Thoracic aorta (tissue), 2 donors: ENCODE measurements at regions not wholly inside any gene's neighbourhood (a gene's known extent, or its start where the extent isn't known, plus 50 kb on each side); places are given as distances from the start of the nearest gene placed in this dataset.

Source experiments
- ATAC-seq: fragments of 150-250 bp; one replicate; pipeline ENCODE4 v1.8.0; 2017; ENCODE audit warnings: low read depth; ENCODE audit not compliant: insufficient number of reproducible peaks, low FRiP score
- DNase-seq: peaks from one replicate; pipeline ENCODE4 v3.0.0-alpha.2; 2020; ENCODE audit warnings: low spot score
- H3K27ac ChIP-seq, 2 donors: fragments of 200-600 bp; sonication (generic); 1 replicate in 1 of 2; 2 replicates in 1 of 2; pipeline ENCODE4 v1.5.1; 2016; ENCODE audit warnings: mild to moderate bottlenecking in 2 of 2, moderate library complexity in 2 of 2
- H3K27me3 ChIP-seq: fragments of 200-600 bp; sonication (generic); replicated peaks from 2 replicates; pipeline ENCODE4 v1.6.0; 2016; ENCODE audit warnings: mild to moderate bottlenecking; ENCODE audit not compliant: insufficient read depth
- H3K36me3 ChIP-seq: fragments of 200-600 bp; sonication (generic); one replicate; pipeline ENCODE4 v1.5.1; 2016
- H3K4me1 ChIP-seq, 2 donors: fragments of 200-600 bp; sonication (generic); 1 replicate in 1 of 2; 2 replicates in 1 of 2; pipeline versions ENCODE4 v1.5.1 to v1.6.0; 2016; ENCODE audit warnings: low read depth in 2 of 2, mild to moderate bottlenecking in 1 of 2; ENCODE audit not compliant: control insufficient read depth in 1 of 2
- H3K4me3 ChIP-seq: fragments of 200-600 bp; sonication (generic); 2 replicates; pipeline ENCODE4 v1.5.1; 2016; ENCODE audit warnings: mild to moderate bottlenecking
- H3K9me3 ChIP-seq: fragments of 200-600 bp; sonication (generic); 2 replicates; pipeline ENCODE4 v1.5.1; 2016
- TF ChIP-seq, protein P1 (sequence below): fragments of 200-600 bp; sonication (generic); IDR thresholded peaks from one replicate; pipeline ENCODE4 v1.5.1; 2019; ENCODE audit warnings: antibody characterized with exemption

- no peak overlapping the region for H3K27ac ChIP-seq
- H3K27me3 ChIP-seq, result no peaks in the 10 kb centered on the region
- no peak overlapping the region for H3K4me3 ChIP-seq
- no peak for DNase-seq
- TF ChIP-seq, protein P1, sequence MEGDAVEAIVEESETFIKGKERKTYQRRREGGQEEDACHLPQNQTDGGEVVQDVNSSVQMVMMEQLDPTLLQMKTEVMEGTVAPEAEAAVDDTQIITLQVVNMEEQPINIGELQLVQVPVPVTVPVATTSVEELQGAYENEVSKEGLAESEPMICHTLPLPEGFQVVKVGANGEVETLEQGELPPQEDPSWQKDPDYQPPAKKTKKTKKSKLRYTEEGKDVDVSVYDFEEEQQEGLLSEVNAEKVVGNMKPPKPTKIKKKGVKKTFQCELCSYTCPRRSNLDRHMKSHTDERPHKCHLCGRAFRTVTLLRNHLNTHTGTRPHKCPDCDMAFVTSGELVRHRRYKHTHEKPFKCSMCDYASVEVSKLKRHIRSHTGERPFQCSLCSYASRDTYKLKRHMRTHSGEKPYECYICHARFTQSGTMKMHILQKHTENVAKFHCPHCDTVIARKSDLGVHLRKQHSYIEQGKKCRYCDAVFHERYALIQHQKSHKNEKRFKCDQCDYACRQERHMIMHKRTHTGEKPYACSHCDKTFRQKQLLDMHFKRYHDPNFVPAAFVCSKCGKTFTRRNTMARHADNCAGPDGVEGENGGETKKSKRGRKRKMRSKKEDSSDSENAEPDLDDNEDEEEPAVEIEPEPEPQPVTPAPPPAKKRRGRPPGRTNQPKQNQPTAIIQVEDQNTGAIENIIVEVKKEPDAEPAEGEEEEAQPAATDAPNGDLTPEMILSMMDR, result no peak
- no peaks in the 10 kb centered on the region for H3K36me3 ChIP-seq
- H3K4me1 ChIP-seq, result no peaks in the 10 kb centered on the region
- no peak for ATAC-seq
- H3K9me3 ChIP-seq, result no peaks in the 10 kb centered on the region
Measured at GRCh38 chr2:108129636-108130035, 110.1 kb upstream of the SULT1C3 start.

DNA sequence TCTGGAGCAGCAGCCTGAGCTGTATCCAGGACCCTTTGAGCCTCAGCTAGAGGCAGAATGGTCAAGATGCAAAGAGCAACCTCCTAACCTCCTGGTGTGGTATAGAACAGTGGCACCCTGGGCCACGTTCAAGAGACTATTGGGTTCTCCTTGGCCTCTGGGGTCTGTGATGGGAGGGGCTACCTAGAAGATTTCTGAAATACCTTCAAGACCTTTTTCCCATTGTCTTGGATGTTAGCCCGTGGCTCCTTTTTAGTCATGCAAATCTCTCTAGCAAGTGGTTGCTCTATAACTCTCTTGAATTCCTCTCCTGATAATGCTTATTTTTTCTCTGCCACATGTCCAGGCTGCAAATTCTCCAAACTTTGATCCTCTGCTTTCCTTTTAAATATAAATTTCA lies 106.3 kb upstream of the SULT1C3 start:
- TF ChIP-seq, protein P1, result no peak
- ATAC-seq, result no peak
- Histone ChIP-seq H3K4me3 (no peak overlapping the region), H3K27ac (no peak overlapping the region), H3K4me1 (no peaks in the 10 kb centered on the region), H3K9me3 (no peaks in the 10 kb centered on the region), H3K27me3 (no peaks in the 10 kb centered on the region), H3K36me3 (no peaks in the 10 kb centered on the region)
- DNase-seq, result no peak

GRCh38 chr2:108139521-108139920 lies 100.2 kb upstream of the SULT1C3 start:
- DNase-seq, result no peak
- Histone ChIP-seq H3K27me3 (no peaks in the 10 kb centered on the region), H3K36me3 (no peaks in the 10 kb centered on the region), H3K27ac (no peak overlapping the region), H3K4me1 (no peaks in the 10 kb centered on the region), H3K9me3 (no peaks in the 10 kb centered on the region), H3K4me3 (no peak overlapping the region)
- TF ChIP-seq, protein P1, result no peak
- no peak for ATAC-seq

DNA sequence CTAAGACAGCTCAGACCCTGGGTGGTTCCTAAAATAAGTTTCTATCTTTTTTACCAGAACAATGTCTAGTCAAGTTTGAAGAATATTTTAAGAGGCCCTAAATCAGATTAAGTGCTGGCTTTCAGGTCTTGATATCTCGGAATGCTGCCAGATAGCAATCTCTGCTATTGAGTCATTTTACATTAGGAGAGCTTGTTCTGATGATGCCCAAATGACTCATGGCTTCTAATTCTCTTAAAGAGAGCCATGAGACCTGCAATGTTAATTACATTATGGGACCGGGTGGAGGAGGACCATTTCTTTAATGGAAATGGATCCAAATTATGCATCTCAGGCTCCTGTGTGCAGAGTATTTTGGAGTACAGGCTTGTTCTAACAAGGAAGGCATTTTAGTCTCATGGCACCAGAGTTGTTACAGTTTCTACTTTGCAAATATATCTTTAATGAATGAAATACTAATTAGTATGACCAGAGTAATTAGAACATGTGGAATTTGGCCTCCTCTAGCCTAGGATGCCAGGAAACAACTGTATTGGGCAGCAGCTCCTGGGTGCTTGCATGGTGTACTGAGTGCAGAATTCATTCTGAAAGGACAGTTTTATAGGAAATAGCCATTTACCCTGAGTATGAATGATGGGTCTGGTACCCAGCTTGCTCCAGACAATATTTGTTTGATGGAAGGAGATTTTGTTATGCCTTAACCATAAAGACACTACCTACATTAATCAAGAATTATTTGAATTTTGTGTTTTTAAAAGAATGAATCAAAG lies 94.0 kb upstream of the SULT1C3 start:
- Histone ChIP-seq H3K4me1 (no peaks in the 10 kb centered on the region), H3K36me3 (no peaks in the 10 kb centered on the region), H3K9me3 (no peaks in the 10 kb centered on the region), H3K27ac (no peak overlapping the region), H3K4me3 (no peak overlapping the region), H3K27me3 (no peaks in the 10 kb centered on the region)
- TF ChIP-seq, protein P1, result no peak
- DNase-seq (no peak), ATAC-seq (no peak)

- TF ChIP-seq, protein P1, result no peak
- H3K9me3 ChIP-seq, result no peaks in the 10 kb centered on the region
- H3K27me3 ChIP-seq, result no peaks in the 10 kb centered on the region
- H3K4me3 ChIP-seq, result no peak overlapping the region
- no peak for ATAC-seq
- DNase-seq, result no peak
- H3K36me3 ChIP-seq, result no peaks in the 10 kb centered on the region
- H3K4me1 ChIP-seq, result no peaks in the 10 kb centered on the region
- H3K27ac ChIP-seq, result no peak overlapping the region
Measured at GRCh38 chr2:108148555-108148954, 91.2 kb upstream of the SULT1C3 start.
